Hepatocyte (in vitro differentiated cells): ENCODE measurements at regions not wholly inside any gene's neighbourhood (a gene's known extent, or its start where the extent isn't known, plus 50 kb on each side); places are given as distances from the start of the nearest gene placed in this dataset.

Experiments
- CTCF ChIP-seq: fragments of 200-600 bp; sonication (generic); IDR thresholded peaks from 2 replicates; pipeline ENCODE4 v1.5.1; 2016; ENCODE audit warnings: antibody characterized with exemption, mild to moderate bottlenecking; ENCODE audit not compliant: poor library complexity
- EZH2 ChIP-seq: fragments of 200-600 bp; sonication (generic); IDR thresholded peaks from 2 replicates; pipeline ENCODE4 v1.6.1; 2016; ENCODE audit warnings: antibody characterized with exemption, mild to moderate bottlenecking, borderline replicate concordance

- TF ChIP-seq EZH2 (no peak), CTCF (no peak)
Observed at GRCh38 chr12:84605983-84606382, 306.6 kb downstream of the SLC6A15 start.
